Ascending aorta (tissue), 2 donors: ENCODE measurements at regions not wholly inside any gene's neighbourhood (a gene's known extent, or its start where the extent isn't known, plus 50 kb on each side); places are given as distances from the start of the nearest gene placed in this dataset.

ENCODE experiments used
- DNase-seq, 2 donors: peaks; one replicate each; pipeline ENCODE4 v3.0.0-alpha.2; 2019; ENCODE audit warnings: low spot score in 2 of 2
- H3K27ac ChIP-seq, 2 donors: fragments of 200-600 bp; sonication (generic); one replicate each; pipeline ENCODE4 v1.5.1; 2016 to 2017; ENCODE audit warnings: mild to moderate bottlenecking in 1 of 2
- H3K27me3 ChIP-seq: fragments of 200-600 bp; sonication (generic); one replicate; pipeline ENCODE4 v1.5.1; 2017
- H3K36me3 ChIP-seq, 2 donors: fragments of 200-600 bp; sonication (generic); one replicate each; pipeline ENCODE4 v1.5.1; 2016
- H3K4me1 ChIP-seq, 2 donors: fragments of 200-600 bp; sonication (generic); one replicate each; pipeline ENCODE4 v1.5.1; 2016 to 2017; ENCODE audit warnings: mild to moderate bottlenecking in 1 of 2
- H3K4me3 ChIP-seq, 2 donors: fragments of 200-600 bp; sonication (generic); one replicate each; pipeline ENCODE4 v1.5.1; 2016 to 2017; ENCODE audit warnings: mild to moderate bottlenecking in 1 of 2
- H3K9me3 ChIP-seq, 2 donors: fragments of 200-600 bp; sonication (generic); one replicate each; pipeline ENCODE4 v1.5.1; 2016
- CTCF ChIP-seq, 3 experiments: fragments of 200-600 bp in 2 of 3; fragments of 450-650 bp in 1 of 3; sonication (generic) in 2 of 3; IDR thresholded peaks; one replicate each; pipeline ENCODE4 v1.5.1; 2016 to 2019; ENCODE audit warnings: antibody characterized with exemption in 3 of 3, mild to moderate bottlenecking in 1 of 3, moderate library complexity in 1 of 3
- intact Hi-C: fragments of 100-400 bp; cut with DNase I; formaldehyde crosslinking; loops from one replicate; pipeline ENCODE4 v1.15.1; 2023

GRCh38 chr9:1353291-1353690 is 303.1 kb downstream of the DMRT2 start:
- Histone ChIP-seq H3K27me3 (no peaks in the 10 kb centered on the region), H3K4me3 (no peak overlapping the region), H3K27ac (no peak overlapping the region), H3K4me1 (no peaks in the 10 kb centered on the region), H3K36me3 (no peaks in the 10 kb centered on the region), H3K9me3 (no peaks in the 10 kb centered on the region)
- TF ChIP-seq CTCF (IDR thresholded peaks at IDR 0.05), result no peak
- intact Hi-C loops, result no loop called here
- no peak for DNase-seq

GRCh38 chr9:1354086-1354485 is 303.9 kb downstream of the DMRT2 start:
- DNase-seq, result no peak
- no peak overlapping the region for H3K4me3 ChIP-seq
- no peaks in the 10 kb centered on the region for H3K27me3 ChIP-seq
- H3K27ac ChIP-seq, result no peak overlapping the region
- no peaks in the 10 kb centered on the region for H3K9me3 ChIP-seq
- intact Hi-C loops, result no loop called here
- no peak for TF ChIP-seq CTCF (IDR thresholded peaks at IDR 0.05)
- no peaks in the 10 kb centered on the region for H3K4me1 ChIP-seq
- H3K36me3 ChIP-seq, result no peaks in the 10 kb centered on the region

GRCh38 chr9:1354606-1355005 is 304.4 kb downstream of the DMRT2 start:
- H3K27ac ChIP-seq, result no peak overlapping the region
- no peak for DNase-seq
- TF ChIP-seq CTCF (IDR thresholded peaks at IDR 0.05), result no peak
- no peak overlapping the region for H3K4me3 ChIP-seq
- no peaks in the 10 kb centered on the region for H3K4me1 ChIP-seq
- no peaks in the 10 kb centered on the region for H3K36me3 ChIP-seq
- intact Hi-C loops, result no loop called here
- H3K9me3 ChIP-seq, result no peaks in the 10 kb centered on the region
- no peaks in the 10 kb centered on the region for H3K27me3 ChIP-seq

DNA sequence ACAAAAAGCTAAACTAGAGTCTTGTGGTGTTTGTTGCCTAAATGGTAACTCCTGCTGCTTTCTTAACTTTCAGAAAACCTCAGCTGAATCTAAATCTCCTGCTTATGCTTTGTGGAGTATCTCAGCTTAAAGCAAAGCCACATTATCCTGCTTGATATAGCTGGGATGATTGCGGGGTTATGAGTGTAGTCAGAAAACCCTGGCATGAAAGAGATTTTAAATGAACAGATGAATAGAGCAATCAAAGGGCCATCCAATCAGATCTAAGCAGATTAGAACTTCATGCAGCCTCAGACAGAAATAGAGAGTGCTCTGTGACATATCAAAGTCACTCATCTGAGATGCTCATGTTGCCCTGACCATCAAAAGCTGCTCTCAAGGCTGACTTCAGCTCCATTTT is 305.5 kb downstream of the DMRT2 start:
- H3K27me3 ChIP-seq, result no peaks in the 10 kb centered on the region
- intact Hi-C loops, result no loop called here
- no peak for TF ChIP-seq CTCF (IDR thresholded peaks at IDR 0.05)

DNA sequence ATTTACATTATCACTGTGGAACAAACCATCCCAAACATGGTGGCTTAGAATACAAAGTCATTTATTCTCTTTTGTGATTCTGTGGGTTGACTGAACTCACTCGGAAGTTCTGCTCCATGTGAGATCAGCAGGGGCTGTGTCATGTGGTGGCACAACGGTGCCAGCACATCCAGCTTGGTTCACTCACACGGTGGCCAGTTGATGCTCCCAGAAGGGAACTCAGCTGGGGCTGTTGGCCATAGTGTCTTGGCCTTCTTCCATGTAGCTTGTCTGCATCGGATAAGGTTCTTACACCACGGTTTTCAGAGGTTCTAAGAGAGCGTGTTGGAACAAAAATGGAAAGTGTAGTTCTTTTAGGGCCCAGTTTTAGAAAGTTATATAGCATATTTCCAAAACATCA is 312.7 kb downstream of the DMRT2 start:
- intact Hi-C loops, result no loop called here
- no peaks in the 10 kb centered on the region for H3K9me3 ChIP-seq

More for the DNA sequence above, 305.5 kb downstream of the DMRT2 start:
- Histone ChIP-seq H3K4me3 (no peak overlapping the region), H3K9me3 (no peaks in the 10 kb centered on the region), H3K4me1 (no peaks in the 10 kb centered on the region), H3K27ac (no peak overlapping the region), H3K36me3 (no peaks in the 10 kb centered on the region)
- no peak for DNase-seq

More for the DNA sequence above, 312.7 kb downstream of the DMRT2 start:
- DNase-seq, result no peak
- Histone ChIP-seq H3K36me3 (no peaks in the 10 kb centered on the region), H3K4me3 (no peak overlapping the region), H3K27ac (no peak overlapping the region), H3K4me1 (no peaks in the 10 kb centered on the region), H3K27me3 (no peaks in the 10 kb centered on the region)
- TF ChIP-seq CTCF (IDR thresholded peaks at IDR 0.05), result no peak
